PC-9 (cell line): ENCODE measurements at regions not wholly inside any gene's neighbourhood (a gene's known extent, or its start where the extent isn't known, plus 50 kb on each side); places are given as distances from the start of the nearest gene placed in this dataset.

Source experiments
- BruUV-seq: library from RNA; stranded (reverse); fragments of 400-500 nt; replicated peaks from 2 replicates; lab custom pipeline; 2021; lab: Mats Ljungman, UMichigan
- CTCF ChIA-PET: fragments of 300-600 bp; sonication (Branson Sonifier 250); formaldehyde crosslinking; loops from one replicate; lab custom pipeline; 2022; ENCODE audit warnings: antibody characterized with exemption; lab: Charles Lee
- POLR2A ChIA-PET: fragments of 300-600 bp; sonication (Branson Sonifier 250); formaldehyde crosslinking; loops from one replicate; lab custom pipeline; 2022; ENCODE audit warnings: antibody characterized with exemption; ENCODE audit not compliant: unreplicated experiment; lab: Charles Lee
- DNase-seq, 2 experiments: peaks; one replicate each; pipeline versions ENCODE4 v3.0.0 to v3.0.0-alpha.2; 2015 to 2022; ENCODE audit warnings: mixed read lengths in 1 of 2
- H2AFZ ChIP-seq: fragments of 200-600 bp; sonication (generic); 2 replicates; pipeline ENCODE4 v1.8.1; 2017; ENCODE audit warnings: antibody characterized with exemption
- H3F3A ChIP-seq: fragments of 200-600 bp; sonication (generic); 2 replicates; pipeline ENCODE4 v1.8.1; 2017; ENCODE audit warnings: antibody characterized with exemption, mild to moderate bottlenecking, low read depth; ENCODE audit not compliant: insufficient read depth
- H3K27ac ChIP-seq: fragments of 200-600 bp; sonication (generic); 2 replicates; pipeline ENCODE4 v1.6.1; 2016; ENCODE audit warnings: mixed run types
- H3K27me3 ChIP-seq: fragments of 200-600 bp; sonication (generic); 2 replicates; pipeline ENCODE4 v1.6.1; 2016; ENCODE audit warnings: low read depth, mixed run types; ENCODE audit not compliant: insufficient read depth
- H3K36me3 ChIP-seq: fragments of 200-600 bp; sonication (generic); 2 replicates; pipeline ENCODE4 v1.6.1; 2016; ENCODE audit warnings: low read depth, mixed run types
- H3K4me1 ChIP-seq: fragments of 200-600 bp; sonication (generic); replicated peaks from 2 replicates; pipeline ENCODE4 v1.6.1; 2016; ENCODE audit warnings: mixed run types; ENCODE audit not compliant: insufficient read depth
- H3K4me2 ChIP-seq: fragments of 200-600 bp; sonication (generic); 2 replicates; pipeline ENCODE4 v1.6.1; 2017; ENCODE audit warnings: mixed run types
- H3K4me3 ChIP-seq: fragments of 200-600 bp; sonication (generic); 2 replicates; pipeline ENCODE4 v1.6.1; 2016; ENCODE audit warnings: mixed run types
- H3K79me2 ChIP-seq: fragments of 200-600 bp; sonication (generic); 2 replicates; pipeline ENCODE4 v1.6.1; 2017; ENCODE audit warnings: low read depth, mixed run types
- H3K9me2 ChIP-seq: fragments of 200-600 bp; sonication (generic); 2 replicates; pipeline ENCODE4 v1.8.1; 2017; ENCODE audit warnings: mild to moderate bottlenecking; ENCODE audit not compliant: insufficient read depth
- H3K9me3 ChIP-seq: fragments of 200-600 bp; sonication (generic); 2 replicates; pipeline ENCODE4 v1.8.1; 2016; ENCODE audit warnings: low read depth; ENCODE audit not compliant: insufficient read depth
- H4K20me1 ChIP-seq: fragments of 200-600 bp; sonication (generic); 2 replicates; pipeline ENCODE4 v1.8.1; 2017; ENCODE audit not compliant: insufficient read depth
- CTCF ChIP-seq: fragments of 200-600 bp; sonication (generic); conservative IDR thresholded peaks from 2 replicates; pipeline ENCODE4 v1.6.1; 2017; ENCODE audit warnings: mixed run types, antibody characterized with exemption, mild to moderate bottlenecking, moderate library complexity
- EZH2 ChIP-seq: fragments of 200-600 bp; sonication (generic); IDR thresholded peaks from 2 replicates; pipeline ENCODE4 v1.8.0; 2017; ENCODE audit warnings: antibody characterized with exemption, low read depth
- intact Hi-C: fragments of 100-400 bp; cut with micrococcal nuclease; formaldehyde crosslinking; loops from one replicate; pipeline ENCODE4 v1.10.0; 2022; ENCODE audit not compliant: unreplicated experiment

DNA sequence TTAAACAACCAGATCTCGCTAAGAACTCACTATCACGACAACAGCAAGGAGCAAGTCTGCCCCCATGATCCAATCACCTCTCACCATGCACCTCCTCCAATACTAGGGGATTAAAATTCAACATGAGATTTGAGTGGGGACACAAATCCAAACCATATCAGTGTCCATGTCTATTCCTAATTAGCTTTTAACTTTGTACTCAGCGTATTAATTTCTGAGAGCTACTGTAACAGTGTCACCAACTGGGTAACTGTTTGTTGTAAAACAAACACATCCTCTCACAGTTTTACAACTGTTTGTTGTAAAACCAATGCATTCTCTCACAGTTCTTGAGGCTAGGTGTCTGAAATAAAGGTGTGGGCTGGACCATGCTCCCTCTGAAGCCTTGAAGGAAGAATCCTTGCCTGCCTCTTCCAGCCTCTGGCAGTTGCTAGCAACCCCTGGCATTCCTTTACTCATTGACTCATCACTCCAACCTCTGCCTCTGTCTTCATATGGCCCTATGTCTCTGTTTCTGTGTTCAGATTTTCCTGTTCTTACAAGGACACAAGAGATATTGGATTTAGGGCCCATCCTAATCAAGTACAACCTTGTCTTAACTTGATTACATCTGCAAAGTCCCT lies 121.2 kb downstream of the LTN1 start:
- Histone ChIP-seq H3K9me2 (no peaks in the 10 kb centered on the region), H3K79me2 (no peaks in the 10 kb centered on the region), H3K9me3 (no peaks in the 10 kb centered on the region), H3K4me1 (no peaks in the 10 kb centered on the region), H3K27me3 (no peaks in the 10 kb centered on the region), H3K4me2 (no peak overlapping the region), H2AFZ (no peak overlapping the region), H3K27ac (no peak overlapping the region), H3F3A (no peaks in the 10 kb centered on the region), H3K36me3 (no peaks in the 10 kb centered on the region), H3K4me3 (no peak overlapping the region), H4K20me1 (no peaks in the 10 kb centered on the region)
- DNase-seq: no peak
- TF ChIP-seq EZH2 (no peak), CTCF (no peak)
- BruUV-seq: no TSS peak
- CTCF ChIA-PET: no interaction called here
- POLR2A ChIA-PET: no interaction called here
- intact Hi-C loops: no loop called here

DNA sequence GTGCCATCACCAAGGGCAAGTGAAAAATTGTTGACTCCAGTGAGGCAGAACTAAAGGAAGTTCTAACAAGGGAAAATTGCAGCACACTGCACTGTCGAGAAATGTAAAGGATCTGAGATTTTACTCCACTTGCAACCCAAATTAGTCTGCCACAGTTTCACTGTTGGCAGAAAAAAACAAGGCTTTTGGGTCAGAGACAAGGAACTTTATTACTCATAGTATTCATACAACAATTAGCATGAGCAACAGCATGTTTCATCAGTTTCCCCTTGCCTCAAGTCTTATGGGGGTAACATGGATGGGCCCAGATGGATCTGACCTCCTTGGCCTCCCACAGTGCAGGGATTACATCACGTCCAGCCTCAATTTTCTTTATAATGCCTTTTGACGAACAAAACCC lies 125.3 kb downstream of the LTN1 start:
- Histone ChIP-seq H3K4me2 (no peak overlapping the region), H3K27me3 (no peaks in the 10 kb centered on the region), H3K27ac (no peak overlapping the region), H3K9me2 (no peaks in the 10 kb centered on the region), H4K20me1 (no peaks in the 10 kb centered on the region), H3K9me3 (no peaks in the 10 kb centered on the region), H3K4me1 (no peaks in the 10 kb centered on the region), H3K36me3 (no peaks in the 10 kb centered on the region), H3K4me3 (no peak overlapping the region), H3K79me2 (no peaks in the 10 kb centered on the region), H2AFZ (no peak overlapping the region), H3F3A (no peaks in the 10 kb centered on the region)
- CTCF ChIA-PET: no interaction called here
- intact Hi-C loops: no loop called here
- no TSS peak for BruUV-seq
- POLR2A ChIA-PET: no interaction called here
- no peak for DNase-seq
- TF ChIP-seq EZH2 (no peak), CTCF (no peak)

- no peak overlapping the region for H3K27ac ChIP-seq
- no peaks in the 10 kb centered on the region for H4K20me1 ChIP-seq
- BruUV-seq: no TSS peak
- TF ChIP-seq CTCF (no peak), EZH2 (no peak)
- H3K79me2 ChIP-seq: no peaks in the 10 kb centered on the region
- H3K4me3 ChIP-seq: no peak overlapping the region
- DNase-seq: no peak
- CTCF ChIA-PET: no interaction called here
- POLR2A ChIA-PET: no interaction called here
- H3K36me3 ChIP-seq: no peaks in the 10 kb centered on the region
- no peak overlapping the region for H3K4me2 ChIP-seq
- intact Hi-C loops: no loop called here
- no peaks in the 10 kb centered on the region for H3K27me3 ChIP-seq
- no peaks in the 10 kb centered on the region for H3F3A ChIP-seq
- H2AFZ ChIP-seq: no peak overlapping the region
- H3K9me3 ChIP-seq: no peaks in the 10 kb centered on the region
- H3K4me1 ChIP-seq: no peaks in the 10 kb centered on the region
- no peaks in the 10 kb centered on the region for H3K9me2 ChIP-seq
Observed at GRCh38 chr21:28865488-28866186, 127.0 kb downstream of the LTN1 start.
